Endothelial cell of umbilical vein (primary cell): ENCODE measurements at regions not wholly inside any gene's neighbourhood (a gene's known extent, or its start where the extent isn't known, plus 50 kb on each side); places are given as distances from the start of the nearest gene placed in this dataset.

Experiments used
- BruUV-seq: library from RNA; stranded (reverse); fragments of 400-500 nt; replicated peaks from 2 replicates; lab custom pipeline; 2021; lab: Mats Ljungman, UMichigan
- CTCF ChIA-PET: fragments of 300-600, 350-600 bp; sonication (Branson Sonifier 250); formaldehyde crosslinking; loops from one replicate; lab custom pipeline; 2021; ENCODE audit warnings: antibody characterized with exemption, inconsistent platforms; lab: Charles Lee
- POLR2A ChIA-PET: fragments of 300-600, 350-600 bp; sonication (Branson Sonifier 250); formaldehyde crosslinking; loops from one replicate; lab custom pipeline; 2021; ENCODE audit warnings: antibody characterized with exemption, inconsistent platforms; lab: Charles Lee
- DNase-seq: peaks from one replicate; pipeline ENCODE4 v3.0.0-alpha.2; 2011; ENCODE audit warnings: low read depth, low spot score
- FAIRE-seq: peaks from 2 replicates; lab custom pipeline; 2011; peaks lifted over from hg19 to GRCh38; lab: Jason Lieb, UNC
- H2AFZ ChIP-seq: 2 replicates; pipeline ENCODE4 v1.6.0; 2012; ENCODE audit warnings: low read depth, low read length, control low read depth, inconsistent platforms
- H3K27ac ChIP-seq: 2 replicates; pipeline ENCODE4 v1.5.1; 2011; ENCODE audit warnings: low read depth, mild to moderate bottlenecking, control low read depth, low read length, moderate library complexity; ENCODE audit not compliant: insufficient read depth
- H3K27me3 ChIP-seq, 2 experiments: 2 replicates each; pipeline versions ENCODE4 v1.6.0 to v1.6.1; 2011; ENCODE audit warnings: low read length in 2 of 2, mixed read lengths in 1 of 2; ENCODE audit not compliant: control insufficient read depth in 2 of 2, insufficient read depth in 2 of 2
- H3K36me3 ChIP-seq, 2 experiments: 2 replicates in 1 of 2; 3 replicates in 1 of 2; pipeline ENCODE4 v1.5.1; 2011; ENCODE audit warnings: low read length in 2 of 2, mild to moderate bottlenecking in 1 of 2, moderate library complexity in 1 of 2; ENCODE audit not compliant: control insufficient read depth in 2 of 2, insufficient read depth in 2 of 2; ENCODE audit errors: extremely low read depth in 1 of 2
- H3K4me1 ChIP-seq: 3 replicates; pipeline ENCODE4 v1.5.1; 2011; ENCODE audit warnings: mild to moderate bottlenecking, low read length; ENCODE audit not compliant: control insufficient read depth, insufficient read depth; ENCODE audit errors: extremely low read depth
- H3K4me2 ChIP-seq: 2 replicates; pipeline ENCODE4 v1.6.1; 2011; ENCODE audit warnings: low read length, control low read depth, mixed read lengths; ENCODE audit not compliant: insufficient read depth
- H3K4me3 ChIP-seq, 3 experiments: fragments of 200-600 bp in 1 of 3; sonication (generic), shearing (Covaris generic) in 1 of 3; replicated peaks in 1 of 3; 2 replicates each; pipeline ENCODE4 v1.5.1; 2011 to 2016; ENCODE audit warnings: control low read depth in 3 of 3, low read length in 3 of 3, mild to moderate bottlenecking in 2 of 3, inconsistent platforms in 1 of 3, low read depth in 1 of 3, moderate library complexity in 1 of 3; ENCODE audit not compliant: insufficient read depth in 1 of 3
- H3K79me2 ChIP-seq: 2 replicates; pipeline ENCODE4 v1.6.0; 2012; ENCODE audit warnings: low read length, inconsistent platforms; ENCODE audit not compliant: control insufficient read depth, insufficient read depth
- H3K9ac ChIP-seq: replicated peaks from 2 replicates; pipeline ENCODE3; 2011; ENCODE audit warnings: low read length, control low read depth; ENCODE audit not compliant: insufficient read depth; ENCODE audit errors: extremely low read depth
- H3K9me1 ChIP-seq: replicated peaks from 3 replicates; pipeline ENCODE4 v1.6.0; 2011; ENCODE audit warnings: mild to moderate bottlenecking, low read length; ENCODE audit not compliant: control insufficient read depth, insufficient read depth; ENCODE audit errors: extremely low read depth
- H3K9me3 ChIP-seq: replicated peaks from 2 replicates; pipeline ENCODE4 v1.5.1; 2012; ENCODE audit warnings: low read length, inconsistent platforms; ENCODE audit not compliant: control insufficient read depth, insufficient read depth
- H4K20me1 ChIP-seq: replicated peaks from 2 replicates; pipeline ENCODE3; 2011; ENCODE audit warnings: mild to moderate bottlenecking, low read length; ENCODE audit not compliant: control insufficient read depth, insufficient read depth; ENCODE audit errors: extremely low read depth
- CTCF ChIP-seq, 2 donors: IDR thresholded peaks; 1 replicate in 1 of 2; 2 replicates in 1 of 2; pipeline ENCODE4 v1.5.1; 2011; ENCODE audit warnings: low read length in 2 of 2, mild to moderate bottlenecking in 2 of 2, moderate library complexity in 2 of 2, control low read depth in 1 of 2, inconsistent platforms in 1 of 2, low read depth in 1 of 2; ENCODE audit not compliant: insufficient read depth in 1 of 2; ENCODE audit errors: extremely low read depth in 1 of 2
- EZH2 ChIP-seq: IDR thresholded peaks from 2 replicates; pipeline ENCODE4 v1.6.1; 2012; ENCODE audit warnings: borderline replicate concordance, low read depth, mild to moderate bottlenecking, moderate library complexity, low read length, inconsistent platforms; ENCODE audit not compliant: severe bottlenecking
- FOS ChIP-seq: IDR thresholded peaks from 2 replicates; pipeline ENCODE4 v1.6.1; 2011; ENCODE audit warnings: mild to moderate bottlenecking, low read length, moderate library complexity, borderline replicate concordance; ENCODE audit not compliant: insufficient read depth
- GATA2 ChIP-seq: IDR thresholded peaks from 2 replicates; pipeline ENCODE4 v1.7.0; 2011; ENCODE audit warnings: low read depth, mild to moderate bottlenecking, moderate library complexity, mixed read lengths, low read length; ENCODE audit not compliant: insufficient read length, insufficient read depth
- JUN ChIP-seq: IDR thresholded peaks from 2 replicates; pipeline ENCODE4 v1.6.1; 2011; ENCODE audit warnings: borderline replicate concordance, low read depth; ENCODE audit not compliant: insufficient read length, insufficient read depth
- MAX ChIP-seq: IDR thresholded peaks from 2 replicates; pipeline ENCODE4 v1.6.1; 2011; ENCODE audit not compliant: insufficient read depth, insufficient read length
- MYC ChIP-seq: IDR thresholded peaks from one replicate; pipeline ENCODE4 v1.6.1; 2011; ENCODE audit warnings: mild to moderate bottlenecking, low read depth, low read length
- POLR2A ChIP-seq: IDR thresholded peaks from 2 replicates; pipeline ENCODE4 v1.6.1; 2012; ENCODE audit warnings: low read depth, mild to moderate bottlenecking, control low read depth, low read length
- POLR2AphosphoS5 ChIP-seq: IDR thresholded peaks from 2 replicates; pipeline ENCODE4 v1.6.1; 2012; ENCODE audit warnings: low read depth, mild to moderate bottlenecking, control low read depth, low read length, moderate library complexity; ENCODE audit not compliant: insufficient read depth
- dilution Hi-C: fragments of 300-500 bp; cut with MboI; formaldehyde crosslinking; loops from one replicate; pipeline ENCODE4 v1.15.0; 2019; ENCODE audit warnings: low sequenced_read_pairs; ENCODE audit not compliant: extremely low pct_ligation_motif_present
- intact Hi-C: fragments of 100-400 bp; cut with micrococcal nuclease; formaldehyde crosslinking; loops from one replicate; pipeline ENCODE4 v1.10.0; 2022

GRCh38 chr20:21008951-21009350 is 97.2 kb downstream of the LINC00237 start:
- no peak for DNase-seq
- Histone ChIP-seq H3K27me3 (no peaks in the 10 kb centered on the region), H3K4me1 (no peaks in the 10 kb centered on the region), H3K4me3 (no peak overlapping the region), H3K79me2 (no peaks in the 10 kb centered on the region), H3K9me1 (no peaks in the 10 kb centered on the region), H3K27ac (no peak overlapping the region), H4K20me1 (no peaks in the 10 kb centered on the region), H2AFZ (no peak overlapping the region), H3K9me3 (no peaks in the 10 kb centered on the region), H3K36me3 (no peaks in the 10 kb centered on the region), H3K9ac (no peak overlapping the region), H3K4me2 (no peak overlapping the region)
- ChIA-PET CTCF (no interaction called here), POLR2A (no interaction called here)
- FAIRE-seq = no peak
- no TSS peak for BruUV-seq
- intact Hi-C loops (no loop called here), dilution Hi-C loops (no loop called here)
- TF ChIP-seq CTCF (IDR thresholded peaks at IDR 0.05; ENCODE audit: extremely low read depth in 1 of 2, insufficient read depth in 1 of 2, low read depth in 1 of 2, low read length in 2 of 2) (no peak), JUN (no peak), FOS (no peak), POLR2AphosphoS5 (no peak), GATA2 (no peak), POLR2A (no peak), EZH2 (no peak), MAX (no peak), MYC (no peak)
